T-cell (primary cell): ENCODE measurements at regions not wholly inside any gene's neighbourhood (a gene's known extent, or its start where the extent isn't known, plus 50 kb on each side); places are given as distances from the start of the nearest gene placed in this dataset.
"Not testable (repeated sequence)": the region's sequence is repeated elsewhere in the genome, so short reads cannot be mapped to it uniquely, and the experiment has no call there.

Experiments
- ATAC-seq, 4 experiments: fragments of 200-7000 bp in 3 of 4; fragments of 150-1000 bp in 1 of 4; cut with Tn5 transposase; replicated peaks in 1 of 4; 1 replicate in 3 of 4; 2 replicates in 1 of 4; pipeline ENCODE4 v1.10.0; 2021; ENCODE audit warnings: moderate library complexity in 3 of 4, mild to moderate bottlenecking in 2 of 4, moderate number of reproducible peaks in 1 of 4
- CTCF ChIA-PET, 2 donors: fragments of 300-600 bp; sonication (Branson Sonifier 250); formaldehyde crosslinking; loops; one replicate each; lab custom pipeline; 2022; ENCODE audit warnings: antibody characterized with exemption in 2 of 2; lab: Charles Lee
- POLR2A ChIA-PET, 2 donors: fragments of 300-600 bp; sonication (Branson Sonifier 250); formaldehyde crosslinking; loops; one replicate each; lab custom pipeline; 2022; ENCODE audit warnings: antibody characterized with exemption in 2 of 2; lab: Charles Lee
- DNase-seq, 35 experiments: peaks; one replicate each; pipeline versions ENCODE4 v3.0.0 to v3.0.0-alpha.2; 2013 to 2023
- H3K27ac ChIP-seq: one replicate; pipeline ENCODE4 v1.5.1; 2013; ENCODE audit warnings: low read length
- H3K27me3 ChIP-seq, 2 experiments: replicated peaks in 1 of 2; 1 replicate in 1 of 2; 2 replicates in 1 of 2; pipeline versions ENCODE4 v1.6.1 to v1.7.0; 2013; ENCODE audit warnings: low read length in 1 of 2, mixed read lengths in 1 of 2; ENCODE audit not compliant: control insufficient read depth in 2 of 2, insufficient read depth in 2 of 2; ENCODE audit errors: extremely low read depth in 1 of 2
- H3K36me3 ChIP-seq, 2 donors: 1 replicate in 1 of 2; 2 replicates in 1 of 2; pipeline versions ENCODE4 v1.6.1 to v1.7.0; 2013; ENCODE audit warnings: low read length in 1 of 2; ENCODE audit not compliant: control insufficient read depth in 2 of 2, insufficient read depth in 1 of 2; ENCODE audit errors: extremely low read depth in 1 of 2
- H3K4me1 ChIP-seq, 2 experiments: 1 replicate in 1 of 2; 2 replicates in 1 of 2; pipeline versions ENCODE4 v1.6.1 to v1.7.0; 2013; ENCODE audit warnings: low read length in 2 of 2, mixed read lengths in 1 of 2; ENCODE audit not compliant: insufficient read depth in 2 of 2, control insufficient read depth in 1 of 2; ENCODE audit errors: extremely low read depth in 1 of 2
- H3K4me3 ChIP-seq, 2 donors: 1 replicate in 1 of 2; 2 replicates in 1 of 2; pipeline versions ENCODE4 v1.5.1 to v1.7.0; 2013; ENCODE audit warnings: mild to moderate bottlenecking in 2 of 2, low read length in 1 of 2, moderate library complexity in 1 of 2; ENCODE audit not compliant: control insufficient read depth in 1 of 2; ENCODE audit errors: extremely low read depth in 1 of 2
- H3K9me3 ChIP-seq: 2 replicates; pipeline ENCODE4 v1.7.0; 2013
- H3K27ac Mint-ChIP-seq, 2 donors: one replicate each; pipeline ENCODE4 v1.8.0; 2020 to 2021; ENCODE audit warnings: mild to moderate bottlenecking in 2 of 2, mixed read lengths in 2 of 2
- H3K27me3 Mint-ChIP-seq, 2 donors: one replicate each; pipeline ENCODE4 v1.8.0; 2021 to 2022; ENCODE audit warnings: mixed read lengths in 2 of 2
- H3K36me3 Mint-ChIP-seq: one replicate; pipeline ENCODE4 v1.8.0; 2021; ENCODE audit warnings: mixed read lengths
- H3K4me1 Mint-ChIP-seq, 3 donors: one replicate each; pipeline ENCODE4 v1.8.0; 2020 to 2022; ENCODE audit warnings: mixed read lengths in 3 of 3, mild to moderate bottlenecking in 1 of 3
- H3K4me3 Mint-ChIP-seq, 3 donors: one replicate each; pipeline ENCODE4 v1.8.0; 2020 to 2022; ENCODE audit warnings: mild to moderate bottlenecking in 3 of 3, mixed read lengths in 3 of 3, moderate library complexity in 3 of 3
- H3K9me3 Mint-ChIP-seq, 3 donors: one replicate each; pipeline ENCODE4 v1.8.0; 2020 to 2022; ENCODE audit warnings: mixed read lengths in 3 of 3
- WGBS: methylation state at CpG from one replicate; pipeline ENCODE4 v1.1.5; 2013; ENCODE audit warnings: missing lambda C conversion rate; ENCODE audit not compliant: insufficient coverage; 5-methylcytosine and 5-hydroxymethylcytosine counted together

GRCh38 chr17:45601605-45602539 lies 111.4 kb upstream of the PLEKHM1 start:
- peak in 1 of 4 experiments; percentile 19 for ATAC-seq
- H3K36me3 Mint-ChIP-seq, DNase-seq, CTCF ChIA-PET, H3K9me3 ChIP-seq, H3K27me3 ChIP-seq, H3K4me1 Mint-ChIP-seq, H3K27ac Mint-ChIP-seq, H3K4me1 ChIP-seq, H3K27me3 Mint-ChIP-seq, H3K9me3 Mint-ChIP-seq, H3K4me3 ChIP-seq, POLR2A ChIA-PET, H3K36me3 ChIP-seq, H3K27ac ChIP-seq, H3K4me3 Mint-ChIP-seq: not testable (repeated sequence)
- WGBS: 93% methylated on average over 3 of the region's 63 CpGs

GRCh38 chr17:45605751-45606150 lies 115.2 kb upstream of the PLEKHM1 start:
- H3K36me3 Mint-ChIP-seq, H3K27me3 ChIP-seq, H3K4me3 ChIP-seq, H3K27me3 Mint-ChIP-seq, ATAC-seq, H3K4me1 Mint-ChIP-seq, POLR2A ChIA-PET, H3K9me3 Mint-ChIP-seq, H3K27ac ChIP-seq, H3K36me3 ChIP-seq, CTCF ChIA-PET, DNase-seq, H3K9me3 ChIP-seq, H3K27ac Mint-ChIP-seq, H3K4me1 ChIP-seq, H3K4me3 Mint-ChIP-seq: not testable (repeated sequence)
- WGBS: no CpG with 5 or more reads among the region's 1 CpG

- H3K9me3 ChIP-seq, H3K4me1 ChIP-seq, H3K36me3 ChIP-seq, POLR2A ChIA-PET, CTCF ChIA-PET, H3K27me3 ChIP-seq, H3K9me3 Mint-ChIP-seq, H3K4me1 Mint-ChIP-seq, H3K27ac ChIP-seq, H3K27me3 Mint-ChIP-seq, H3K36me3 Mint-ChIP-seq: not testable (repeated sequence)
- H3K27ac Mint-ChIP-seq: peak overlapping the region; percentile 79 to 80
- ATAC-seq (peak; percentile 99 to 100 (median 100)), DNase-seq (peak in 33 of 35 experiments; percentile 63 to 92 (median 81))
- H3K4me3 Mint-ChIP-seq: peak overlapping the region in 2 of 3 donors; percentile 83 to 85
- H3K4me3 ChIP-seq: peak overlapping the region in 1 of 2 donors; percentile 41
- WGBS: 0% methylated on average over 2 of the region's 16 CpGs
Observed at GRCh38 chr17:45619984-45620405, 129.5 kb upstream of the PLEKHM1 start.

DNA sequence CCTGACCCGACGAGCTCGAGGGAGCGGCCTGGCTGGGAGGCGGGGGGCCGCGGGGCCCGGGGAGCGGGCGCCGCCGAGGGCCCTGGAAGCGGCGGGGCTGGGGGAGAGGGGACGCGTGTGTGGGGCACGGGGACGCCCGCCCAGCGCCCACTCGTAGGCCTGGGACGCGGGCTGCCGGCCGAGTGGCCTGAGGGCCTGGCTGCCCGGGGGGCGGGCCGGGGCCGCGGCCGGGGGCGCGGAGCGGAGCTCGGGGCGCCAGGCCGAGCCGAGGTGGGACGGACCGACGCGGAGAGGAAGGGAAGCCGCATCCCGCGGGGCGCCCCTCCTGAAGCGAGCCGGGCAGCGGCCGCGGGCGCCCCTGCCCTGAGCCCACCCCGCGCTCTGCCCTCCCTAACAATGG lies 129.9 kb upstream of the PLEKHM1 start:
- CTCF ChIA-PET, H3K4me1 Mint-ChIP-seq, POLR2A ChIA-PET, H3K9me3 Mint-ChIP-seq, H3K36me3 Mint-ChIP-seq, H3K36me3 ChIP-seq, H3K27ac Mint-ChIP-seq, H3K27me3 Mint-ChIP-seq, H3K9me3 ChIP-seq, H3K27ac ChIP-seq, H3K27me3 ChIP-seq, H3K4me1 ChIP-seq: not testable (repeated sequence)
- WGBS: 0% methylated on average over 8 of the region's 54 CpGs
- DNase-seq (peak in 6 of 35 experiments; percentile 6 to 32 (median 6)), ATAC-seq (peak; percentile 59 to 76 (median 64))
- peak overlapping the region in 2 of 3 donors; percentile 83 to 85 for H3K4me3 Mint-ChIP-seq
- peak overlapping the region in 1 of 2 donors; percentile 41 for H3K4me3 ChIP-seq

GRCh38 chr17:45621087-45621486 lies 130.6 kb upstream of the PLEKHM1 start:
- H3K27me3 ChIP-seq, H3K27ac Mint-ChIP-seq, DNase-seq, H3K4me3 ChIP-seq, H3K27me3 Mint-ChIP-seq, ATAC-seq, CTCF ChIA-PET, H3K4me1 ChIP-seq, H3K36me3 Mint-ChIP-seq, H3K27ac ChIP-seq, H3K9me3 Mint-ChIP-seq, H3K36me3 ChIP-seq, H3K4me1 Mint-ChIP-seq, H3K9me3 ChIP-seq, POLR2A ChIA-PET: not testable (repeated sequence)
- no CpG with 5 or more reads among the region's 9 CpGs for WGBS
- H3K4me3 Mint-ChIP-seq: peak overlapping the region; percentile 42 to 56 (median 49)

DNA sequence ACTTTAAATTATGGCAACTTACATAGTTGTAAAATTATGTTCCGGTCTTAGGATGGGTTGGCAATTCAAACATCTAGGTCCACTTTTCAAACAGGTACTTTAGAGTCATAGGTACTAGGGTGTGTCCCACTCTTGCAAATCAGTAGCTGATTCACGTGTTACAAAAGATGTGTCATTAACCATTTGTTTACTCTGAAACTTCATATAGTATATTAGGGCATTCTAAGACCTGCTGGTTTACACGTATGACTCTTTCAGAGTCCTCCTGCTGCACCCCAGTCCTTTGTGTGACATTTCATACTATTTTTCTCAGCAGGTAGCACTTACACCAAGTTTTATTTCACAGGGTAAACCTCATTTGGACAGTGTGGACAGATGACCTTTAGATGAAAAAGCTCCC lies 131.8 kb upstream of the PLEKHM1 start:
- not testable (repeated sequence) for H3K4me1 ChIP-seq

More for the DNA sequence above, 131.8 kb upstream of the PLEKHM1 start:
- H3K36me3 ChIP-seq, H3K27me3 ChIP-seq, H3K4me3 Mint-ChIP-seq, H3K27ac ChIP-seq, ATAC-seq, POLR2A ChIA-PET, H3K27ac Mint-ChIP-seq, CTCF ChIA-PET, H3K4me3 ChIP-seq, H3K27me3 Mint-ChIP-seq, H3K4me1 Mint-ChIP-seq, H3K36me3 Mint-ChIP-seq, H3K9me3 ChIP-seq, H3K9me3 Mint-ChIP-seq, DNase-seq: not testable (repeated sequence)
- no CpG with 5 or more reads among the region's 3 CpGs for whole genome bisulfite sequencing
